ENCODE measurements at regions not wholly inside any gene's neighbourhood (a gene's known extent, or its start where the extent isn't known, plus 50 kb on each side); places are given as distances from the start of the nearest gene placed in this dataset.
"Not testable (repeated sequence)": the region's sequence is repeated elsewhere in the genome, so short reads cannot be mapped to it uniquely, and the experiment has no call there.

DNA sequence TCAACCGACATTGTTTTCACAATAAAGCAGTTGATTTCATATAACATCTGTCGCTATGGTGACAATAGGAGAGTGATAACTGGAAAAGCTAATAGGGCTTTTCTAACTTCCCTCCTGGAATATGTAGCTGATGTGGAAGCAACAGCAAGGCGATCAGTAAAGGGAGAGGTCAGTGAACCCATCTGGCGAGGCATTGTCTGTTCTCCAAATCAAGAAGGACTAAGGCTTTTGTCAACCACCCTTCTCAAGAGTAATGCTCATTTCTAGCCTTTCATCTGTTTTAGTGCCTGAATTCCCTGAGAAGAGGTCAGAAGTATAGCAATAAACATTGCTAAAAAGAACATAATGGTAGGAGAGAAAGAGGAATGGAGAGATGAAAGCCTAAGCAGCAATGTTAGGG, 201.3 kb downstream of the AKAP7 start:
- DNase-seq: no peak

DNA sequence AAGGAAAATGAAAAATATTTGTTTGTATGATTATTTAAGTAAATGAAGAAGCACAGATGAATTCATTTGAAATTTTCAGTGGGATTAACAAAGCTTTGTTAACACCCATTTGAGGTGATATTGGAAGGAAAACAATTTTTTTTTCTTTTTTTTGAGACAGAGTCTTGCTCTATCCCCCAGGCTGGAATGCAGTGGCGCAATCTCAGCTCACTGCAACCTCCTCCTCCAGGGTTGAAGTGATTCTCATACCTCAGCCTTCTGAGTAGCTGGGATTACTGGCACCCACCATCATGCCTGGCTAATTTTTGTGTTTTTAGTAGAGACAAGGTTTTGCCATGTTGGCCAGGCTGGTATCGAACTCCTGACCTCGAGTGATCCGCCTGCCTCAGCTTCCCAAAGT, 211.6 kb downstream of the AKAP7 start:
- not testable (repeated sequence) for DNase-seq

DNA sequence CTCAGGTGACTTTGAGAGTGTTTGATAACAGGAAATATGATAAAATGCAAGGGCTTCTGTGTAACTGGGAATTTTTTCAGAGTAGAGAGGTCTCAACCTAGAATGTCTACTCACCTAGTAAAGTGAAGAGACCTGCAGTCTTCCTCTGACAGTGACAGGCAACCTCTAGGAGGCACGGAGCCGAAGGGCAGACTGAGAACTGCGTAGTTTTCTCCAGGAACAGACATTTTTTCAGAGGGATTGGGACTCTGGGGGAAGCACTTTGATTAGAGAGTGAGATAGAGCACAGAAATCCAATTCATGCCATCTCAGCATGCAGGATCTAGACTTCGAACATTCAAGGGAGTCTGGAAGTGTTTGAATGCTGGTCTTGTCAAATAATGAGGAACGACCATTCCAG, 213.3 kb downstream of the AKAP7 start:
- DNase-seq: no peak

DNA sequence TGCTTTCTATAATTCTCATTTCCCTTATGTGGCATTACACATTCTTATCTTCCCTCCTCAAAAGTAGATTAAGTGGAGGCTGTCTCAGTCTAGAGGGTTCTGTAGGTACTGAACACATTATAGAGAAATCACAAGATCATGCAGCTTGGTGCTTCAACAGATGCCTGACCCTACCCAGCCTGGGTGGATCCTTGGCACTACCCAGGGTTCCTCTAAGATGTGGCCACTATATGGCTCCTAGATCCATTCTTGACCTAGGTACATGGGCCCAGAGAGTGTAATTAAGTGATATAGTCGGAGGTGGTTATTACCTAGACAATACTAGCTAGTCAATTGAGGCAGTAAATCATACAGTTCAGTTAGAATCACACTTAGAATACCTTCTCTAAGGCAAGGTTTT, 213.9 kb downstream of the AKAP7 start:
- DNase-seq: no peak

DNA sequence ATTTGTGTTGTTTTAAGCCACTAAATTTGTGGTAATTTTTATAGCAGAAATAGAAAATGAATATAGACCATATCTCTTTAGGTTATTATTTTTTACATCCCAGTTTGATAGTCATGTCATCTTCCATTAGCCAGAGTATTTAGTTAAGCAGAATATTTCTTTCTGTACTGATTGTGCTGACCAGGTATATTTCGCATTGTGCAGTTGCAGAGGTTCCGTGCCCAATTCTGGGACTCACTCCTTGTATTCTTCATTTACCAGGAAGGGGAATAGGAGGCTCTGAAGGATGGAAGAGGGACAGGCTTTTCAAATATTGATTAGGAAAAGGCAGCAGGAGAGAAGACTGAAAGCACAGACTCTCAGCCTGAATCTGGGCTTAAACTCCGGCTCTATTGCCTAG, 217.8 kb downstream of the AKAP7 start:
- DNase-seq: no peak

DNA sequence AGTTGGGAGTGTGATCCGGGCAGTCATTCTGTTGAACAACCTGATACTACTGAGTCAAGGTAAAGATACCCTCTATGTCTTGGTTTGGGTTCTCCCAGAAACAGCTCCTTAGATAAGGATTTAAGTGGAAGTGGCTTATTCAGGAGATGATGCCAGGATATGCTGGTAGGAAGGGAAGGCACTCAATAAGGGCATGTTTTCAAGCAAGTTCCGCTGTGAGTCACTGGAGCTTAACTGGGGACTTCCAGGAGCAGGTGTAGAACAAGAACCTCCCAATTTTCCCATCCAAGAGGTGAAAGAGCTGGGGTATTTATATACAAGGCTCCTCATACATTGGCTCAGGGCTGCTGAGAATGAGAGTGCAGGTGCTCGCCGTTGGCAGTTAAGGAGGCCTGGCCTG, 218.6 kb downstream of the AKAP7 start:
- no peak for DNase-seq

DNA sequence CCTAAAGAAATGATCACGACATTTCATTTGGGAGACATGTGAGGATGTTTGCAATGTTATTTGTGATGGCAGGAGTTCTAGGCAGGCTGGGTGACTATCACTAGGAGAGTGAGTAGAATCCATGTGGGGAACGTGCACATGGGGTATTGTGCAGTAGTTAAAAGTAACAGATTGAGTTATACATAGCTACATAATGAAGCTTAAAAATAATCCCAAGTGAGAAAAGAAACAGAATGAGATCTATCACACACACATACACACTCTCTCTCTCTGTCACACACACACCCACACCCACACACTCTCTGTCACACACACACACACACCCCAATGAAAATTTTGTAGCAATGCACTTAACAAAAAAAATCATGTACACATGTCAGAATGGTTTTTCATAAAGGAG, 218.7 kb upstream of the ARG1 start:
- no peak for DNase-seq

DNA sequence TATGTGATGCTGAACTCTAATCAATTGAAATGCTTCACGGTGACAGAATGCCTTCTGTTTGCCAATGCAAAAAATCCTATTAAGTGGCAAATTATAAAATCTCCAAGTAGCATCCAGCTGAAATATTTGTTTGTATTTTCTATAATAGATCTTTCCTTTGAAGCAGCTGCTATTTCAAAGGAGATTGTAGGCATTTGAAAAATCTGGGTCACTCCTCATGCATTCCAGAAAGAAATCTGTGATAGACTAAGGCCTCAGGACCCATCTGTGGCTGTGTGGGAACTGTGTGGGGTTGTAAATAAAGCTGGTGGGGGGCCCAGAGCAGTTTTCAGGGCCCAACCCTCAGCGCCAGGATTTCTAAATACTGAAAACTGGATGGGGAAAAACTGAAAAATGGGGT, 216.9 kb upstream of the ARG1 start:
- no peak for DNase-seq

DNA sequence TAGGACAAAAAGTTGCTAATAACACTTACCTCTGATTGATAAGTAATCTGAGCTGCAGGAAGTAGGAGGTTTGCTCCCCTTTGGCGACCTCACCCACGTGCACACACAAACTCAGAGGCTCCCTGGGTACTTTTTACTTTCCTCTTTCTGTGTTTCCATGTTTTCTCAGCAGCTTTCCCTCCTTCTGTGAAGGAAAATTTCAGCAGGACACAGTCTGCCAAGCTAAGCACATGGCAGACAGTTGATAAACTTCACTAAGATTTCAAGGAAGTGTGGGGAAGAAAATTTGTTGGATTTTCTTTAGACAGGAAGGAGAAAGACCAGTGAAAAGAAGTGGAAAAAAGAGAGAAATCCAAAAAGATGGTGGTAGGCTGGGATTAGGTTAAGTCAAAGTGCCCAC, 215.5 kb upstream of the ARG1 start:
- no peak for DNase-seq

DNA sequence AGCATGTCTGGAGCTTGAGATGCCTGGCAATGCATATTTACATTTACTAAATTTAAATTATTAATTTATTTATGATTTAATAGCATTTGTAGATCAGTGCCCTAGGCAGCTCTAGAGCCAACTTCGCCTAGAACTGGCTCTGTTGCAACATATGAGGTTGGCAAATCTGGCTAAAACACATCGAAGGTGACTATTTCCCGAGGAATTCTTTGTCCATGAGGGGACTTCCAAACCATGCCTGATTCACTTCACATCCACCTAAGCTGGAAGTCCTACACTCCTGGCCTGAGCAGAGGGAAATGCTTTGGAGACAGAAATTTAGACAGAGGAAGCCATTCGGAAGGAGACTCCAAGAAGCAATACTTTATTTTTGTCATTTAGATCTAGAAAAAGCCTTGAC, 211.0 kb upstream of the ARG1 start:
- no peak for DNase-seq

DNA sequence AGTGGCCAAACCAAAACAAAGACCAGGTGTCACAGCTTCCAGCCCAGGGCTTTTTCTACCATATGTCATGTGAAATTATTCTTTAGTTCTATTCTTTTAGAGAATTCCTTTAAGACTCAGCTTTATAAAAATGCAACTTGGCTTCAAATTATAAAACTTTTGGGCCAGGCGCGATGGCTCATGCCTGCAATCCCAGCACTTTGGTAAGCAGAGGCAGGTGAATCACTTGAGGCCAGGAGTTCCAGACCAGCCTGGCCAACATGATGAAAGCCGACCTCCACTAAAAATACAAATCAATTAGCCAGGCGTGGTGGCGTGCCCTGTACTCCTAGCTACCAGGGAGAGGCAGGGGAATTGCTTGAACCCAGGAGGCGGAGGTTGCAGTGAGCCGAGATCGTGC, 210.3 kb upstream of the ARG1 start:
- no peak for DNase-seq

DNA sequence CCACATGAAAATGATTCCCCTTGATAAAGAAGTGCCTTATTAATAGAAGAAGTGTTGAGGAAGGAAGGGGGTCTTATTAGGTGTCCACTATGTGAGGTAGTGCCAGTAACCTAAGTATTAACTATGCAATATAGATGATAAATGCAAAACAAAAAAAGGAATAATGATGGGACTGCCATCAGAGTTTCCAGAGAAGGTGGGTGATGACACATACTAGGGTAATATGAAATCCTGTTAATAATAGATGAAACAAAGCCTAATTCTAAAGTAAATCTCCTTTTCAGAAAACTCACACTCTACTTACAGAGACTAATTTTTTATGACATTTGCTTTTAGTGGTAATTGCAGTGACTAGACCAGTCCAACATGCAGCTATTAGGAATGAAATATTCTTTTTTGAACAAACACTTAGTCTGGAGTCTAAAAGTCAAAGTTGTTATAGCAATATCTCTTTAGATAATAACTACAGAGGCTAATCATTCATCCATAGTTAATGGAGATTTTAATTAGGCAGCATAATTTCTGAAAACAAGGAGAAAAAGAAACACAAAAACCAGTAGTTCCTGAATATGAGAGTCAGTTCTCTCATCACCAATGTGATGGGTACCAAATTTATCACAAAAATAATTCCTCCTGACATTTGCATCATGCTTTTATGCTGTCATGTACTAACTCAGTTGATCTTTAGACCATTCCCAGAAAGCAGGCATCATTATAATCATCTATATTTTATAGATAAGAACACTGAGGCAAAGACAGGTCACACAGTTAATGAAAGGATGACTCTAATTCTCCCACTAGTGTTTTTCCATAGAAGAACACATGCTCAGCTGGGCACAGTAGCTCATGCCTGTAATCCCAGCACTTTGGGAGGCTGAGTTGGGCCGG, 208.8 kb upstream of the ARG1 start:
- no peak for DNase-seq

DNA sequence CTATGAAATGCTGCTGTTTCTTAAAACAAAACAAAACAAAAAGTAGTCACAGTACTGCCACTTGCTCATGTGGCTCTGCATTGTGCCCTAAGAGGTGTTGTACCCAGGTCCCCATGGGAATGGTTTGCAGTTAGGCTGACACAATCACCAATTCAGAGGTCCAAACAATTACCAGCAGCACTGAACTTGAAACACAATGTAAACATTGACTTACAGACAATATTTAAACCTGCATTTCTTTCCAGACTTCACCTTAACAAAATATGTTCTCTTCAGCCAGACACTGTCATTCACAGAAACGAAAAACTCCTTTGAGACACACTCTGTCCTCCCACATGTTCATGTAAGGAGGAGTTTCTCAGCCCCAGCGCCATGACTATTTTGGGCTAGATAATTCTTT, 206.8 kb upstream of the ARG1 start:
- DNase-seq: no peak

DNA sequence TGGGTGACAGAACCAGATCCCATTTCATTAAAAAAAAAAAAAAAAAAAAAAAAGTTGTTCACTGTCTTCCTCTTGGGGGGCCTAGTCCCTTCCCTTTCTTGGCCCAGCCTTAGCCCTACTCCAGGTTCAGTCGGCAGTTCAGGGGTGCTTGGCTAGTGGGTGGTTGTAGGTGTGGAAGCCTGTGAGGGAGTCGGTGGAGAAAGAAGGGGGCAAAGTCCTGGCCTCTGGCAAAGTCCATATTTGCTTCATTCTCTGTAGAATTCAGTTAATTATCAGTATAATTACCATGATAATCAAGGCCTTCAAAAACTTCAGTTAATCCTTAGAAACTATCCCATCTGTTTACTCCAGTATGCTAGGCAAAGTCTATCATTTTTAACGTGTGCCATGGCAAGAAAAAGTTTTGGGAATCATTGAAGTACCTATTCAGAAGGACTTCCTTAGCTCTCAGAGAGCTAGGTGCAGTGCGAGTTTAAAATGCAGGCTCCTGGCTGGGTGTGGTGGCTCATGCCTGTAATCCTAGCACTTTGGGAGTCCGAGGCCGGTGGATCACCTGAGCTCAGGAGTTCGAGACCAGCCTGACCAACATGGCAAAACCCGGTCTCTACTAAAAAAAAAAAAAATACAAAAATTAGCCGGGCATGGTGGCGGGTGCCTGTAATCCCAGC, 205.7 kb upstream of the ARG1 start:
- DNase-seq: no peak

DNA sequence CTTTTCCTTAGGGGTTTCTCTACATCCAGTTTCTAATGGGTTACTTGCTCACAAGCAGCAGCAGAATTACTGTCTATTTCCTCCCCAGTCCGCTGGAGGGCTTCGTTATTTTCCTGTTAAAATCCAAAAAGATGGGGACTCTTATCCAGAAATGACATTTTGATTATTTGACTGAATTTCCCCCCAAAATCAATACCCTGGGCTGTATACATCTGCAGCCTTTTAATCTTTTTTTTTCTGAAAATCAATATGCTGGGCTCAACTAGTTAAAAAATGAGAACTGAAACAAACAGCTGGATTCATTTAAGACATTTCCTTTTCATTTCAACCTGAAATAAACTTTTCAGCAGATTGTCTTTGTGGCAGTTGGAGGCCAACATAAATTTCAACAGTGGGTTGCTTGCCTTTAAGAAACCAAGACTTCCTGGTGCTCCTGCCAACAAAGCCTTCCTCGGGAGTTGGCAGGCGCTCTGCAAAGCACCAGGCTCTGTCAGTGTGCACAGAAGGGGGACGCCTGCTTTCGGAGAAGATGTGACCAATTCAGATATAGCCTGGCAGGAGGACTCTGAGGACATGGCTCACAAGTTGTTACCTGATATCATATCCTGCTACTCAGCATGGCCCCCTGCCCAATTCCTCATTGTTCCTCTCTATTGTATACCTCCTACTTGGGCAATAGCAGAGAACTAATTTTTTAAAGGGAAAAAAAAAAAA, 204.7 kb upstream of the ARG1 start:
- DNase-seq: no peak

DNA sequence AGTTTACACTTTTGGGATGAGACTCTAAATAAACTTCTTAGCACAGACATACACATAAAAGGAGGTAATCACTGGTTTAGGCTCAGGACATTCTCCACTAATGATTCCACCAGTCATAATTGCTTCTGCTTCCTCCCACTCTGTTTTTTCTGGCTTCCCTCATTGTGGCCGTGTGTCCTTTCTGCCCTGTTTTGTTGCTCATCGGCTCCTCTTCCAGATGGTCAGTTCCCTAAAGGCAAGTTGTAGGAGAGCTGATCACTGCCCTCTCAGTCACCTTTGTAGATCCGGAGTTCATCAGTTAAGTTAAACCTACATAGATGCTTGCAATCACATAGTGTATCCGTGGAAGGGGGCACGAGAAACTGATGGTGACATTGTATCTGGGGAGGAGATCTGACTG, 200.5 kb upstream of the ARG1 start:
- no peak for DNase-seq

DNA sequence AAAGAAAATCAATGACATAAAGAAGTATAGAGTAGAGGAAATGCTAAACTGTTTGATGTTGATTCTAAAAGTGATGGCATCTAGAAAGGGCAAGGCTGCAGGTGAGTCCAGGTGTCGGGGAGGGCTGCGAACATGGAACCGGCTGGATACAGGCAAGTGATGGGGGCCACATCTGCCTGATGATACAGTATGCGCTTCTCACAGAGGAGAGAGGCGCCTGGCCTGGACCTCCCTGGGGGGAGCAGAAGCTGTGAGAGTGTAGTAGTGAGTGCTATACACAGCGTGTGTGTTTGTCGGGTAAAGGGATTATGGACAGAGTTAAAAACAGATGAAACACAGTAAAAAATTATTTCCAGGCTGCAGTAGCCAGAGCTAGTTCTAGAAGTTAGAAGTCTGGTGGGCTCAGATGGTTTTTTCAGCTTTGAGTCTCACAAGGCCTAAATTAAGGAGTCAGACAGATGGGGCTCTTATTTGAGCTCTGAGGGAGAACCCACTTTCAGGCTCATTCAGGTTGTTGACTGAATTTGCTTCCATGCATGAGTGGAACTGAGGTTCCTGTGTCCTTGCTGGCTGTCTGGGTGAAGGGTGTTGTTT, 195.8 kb upstream of the ARG1 start:
- DNase-seq: no peak

DNA sequence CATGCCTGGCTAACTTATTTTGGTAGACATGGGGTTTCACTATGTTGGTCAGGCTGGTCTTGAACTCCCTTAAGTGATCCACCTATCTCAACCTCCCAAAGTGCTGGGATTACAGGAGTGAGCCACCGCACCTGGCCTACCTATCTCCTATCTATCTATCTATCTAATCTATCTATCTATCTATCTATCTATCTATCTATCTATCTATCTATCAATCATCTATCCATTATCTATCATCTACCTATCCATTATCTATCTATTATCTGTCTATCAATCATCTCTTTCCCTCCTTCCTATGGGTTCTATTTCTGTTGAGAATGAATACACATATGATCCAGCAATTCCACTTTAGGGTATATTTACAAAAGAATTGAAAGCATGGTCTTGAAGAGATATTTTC, 194.2 kb upstream of the ARG1 start:
- DNase-seq: no peak

DNA sequence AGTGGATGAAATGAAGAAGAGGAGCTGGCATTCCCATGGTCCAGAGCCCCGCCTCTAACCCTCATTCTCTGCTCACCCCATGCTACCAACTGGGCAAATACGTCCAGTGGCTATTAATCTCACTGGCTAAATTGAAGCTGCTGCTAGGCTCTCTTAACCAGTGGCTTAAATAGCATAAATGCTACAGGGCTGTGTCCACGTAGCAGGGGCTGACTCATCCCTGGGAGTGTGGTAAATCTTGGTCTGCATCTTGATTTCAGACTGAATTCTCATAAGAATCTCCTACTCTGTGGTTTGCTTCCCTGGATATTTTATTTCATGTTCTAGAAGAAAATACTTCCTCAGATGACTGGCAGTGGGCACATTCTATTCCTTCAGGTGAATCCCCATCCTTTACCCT, 193.1 kb upstream of the ARG1 start:
- no peak for DNase-seq

DNA sequence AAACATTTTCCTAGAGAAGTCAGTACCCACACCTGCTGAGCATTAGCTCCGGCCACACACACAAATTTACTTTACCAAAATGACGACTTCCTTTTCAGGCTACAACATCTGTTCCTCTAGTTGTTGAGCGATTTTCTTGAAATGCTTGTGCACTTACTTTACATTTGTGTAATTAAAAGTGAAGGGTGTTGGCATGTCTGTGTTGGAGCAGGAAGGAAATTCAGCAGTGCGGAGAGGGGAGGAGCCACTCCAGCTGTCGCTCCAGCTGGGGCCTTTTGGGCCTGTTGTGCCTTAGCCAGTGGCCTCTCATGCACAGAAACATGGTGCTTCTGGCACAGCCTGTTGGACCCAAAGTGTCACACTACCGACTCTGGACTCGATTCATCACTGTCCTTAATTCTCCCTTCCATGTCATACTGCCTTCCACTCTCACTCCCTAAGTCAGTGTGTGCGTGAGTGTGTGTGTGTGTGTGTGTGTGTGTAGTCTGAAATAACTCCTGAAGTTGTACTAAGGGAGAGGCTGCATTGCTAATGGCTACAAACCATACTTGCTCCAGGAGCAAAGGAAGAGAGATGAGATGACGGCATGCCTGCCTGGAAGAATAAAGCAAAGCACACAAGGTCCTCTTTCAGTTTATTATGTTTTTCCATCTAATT, 191.8 kb upstream of the ARG1 start:
- DNase-seq: no peak

DNA sequence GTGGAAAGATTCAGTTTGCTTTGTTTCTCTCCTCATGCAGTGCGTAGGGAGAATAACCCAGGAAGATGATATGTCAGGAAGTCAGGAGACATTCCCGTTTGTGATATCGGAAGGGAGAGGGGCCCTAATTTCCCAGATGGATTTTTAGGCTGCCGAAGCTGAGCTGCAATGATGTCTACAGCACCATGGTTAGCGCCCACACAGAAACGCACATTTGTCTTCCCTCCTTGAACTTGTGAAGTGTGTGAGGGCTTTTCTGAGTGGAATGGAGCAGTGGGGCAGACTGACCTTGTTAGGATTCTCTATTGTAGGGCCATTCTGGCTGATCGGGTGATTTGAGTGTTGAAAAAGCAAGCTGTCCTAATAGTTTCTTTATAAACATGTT, 191.3 kb upstream of the ARG1 start:
- no peak for DNase-seq

DNA sequence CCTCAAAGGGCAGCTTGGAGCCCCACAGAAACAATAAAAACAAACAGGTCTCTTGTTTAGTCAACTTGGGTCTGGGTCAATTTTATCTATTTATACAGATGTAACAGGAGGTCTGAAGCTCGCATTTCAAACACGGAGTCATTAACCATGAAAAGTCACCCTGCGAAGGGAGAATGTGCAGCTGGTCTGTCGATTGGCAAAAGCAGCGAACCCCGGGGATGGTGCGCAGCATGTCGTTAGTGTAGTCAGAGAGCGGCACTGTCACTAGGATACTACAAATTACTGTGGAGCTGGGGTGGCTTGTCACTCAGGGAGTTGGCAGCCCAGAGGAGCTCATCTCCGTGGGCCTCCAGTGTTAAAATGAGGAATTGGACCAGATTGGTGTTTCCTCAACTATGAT, 190.4 kb upstream of the ARG1 start:
- DNase-seq: no peak
